ENCODE measurements at regions not wholly inside any gene's neighbourhood (a gene's known extent, or its start where the extent isn't known, plus 50 kb on each side); places are given as distances from the start of the nearest gene placed in this dataset.

DNA sequence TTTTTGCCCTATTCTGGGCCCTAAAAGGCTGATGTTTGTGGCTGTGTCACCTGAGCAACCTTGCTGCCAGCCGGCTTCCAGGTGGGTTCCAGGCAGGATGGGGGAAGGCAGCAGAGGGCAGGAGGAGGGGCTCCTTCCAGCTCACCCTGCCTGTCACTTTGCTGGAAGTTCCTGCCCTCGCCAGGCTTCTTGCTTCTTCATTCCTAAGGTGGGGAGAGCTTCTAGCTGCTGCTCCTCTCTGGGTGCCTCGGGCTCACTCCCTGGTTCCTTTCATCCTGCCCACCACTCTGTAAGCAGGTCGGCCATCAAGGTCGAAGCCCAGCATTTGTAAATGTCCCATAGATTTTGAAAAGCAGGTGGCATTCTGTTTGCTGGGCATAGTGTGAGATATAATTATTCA is 249.4 kb upstream of the HS6ST1 start:
- no peaks in the 10 kb centered on the region for H3K4me1 ChIP-seq (ENCODE audit: insufficient read depth, low read length)
- no peak overlapping the region for H2AFZ ChIP-seq (ENCODE audit: low read length)
- no peak for DNase-seq
- H4K20me1 ChIP-seq (ENCODE audit: low read length), result no peaks in the 10 kb centered on the region
- no peak for ATAC-seq
- H3F3A ChIP-seq (ENCODE audit: low read length, unreplicated experiment), result no peaks in the 10 kb centered on the region
- TF ChIP-seq CTCF (conservative IDR thresholded peaks at IDR 0.05; ENCODE audit: low read depth, low read length) (no peak), EZH2 (IDR thresholded peaks at IDR 0.05; ENCODE audit: low read length, unreplicated experiment) (no peak), EZH2phosphoT487 (IDR thresholded peaks at IDR 0.05; ENCODE audit: borderline replicate concordance, low read length) (no peak)
- BruUV-seq (replicated peaks), result no TSS peak
- H3K4me2 ChIP-seq (ENCODE audit: low read length), result no peak overlapping the region
- H3K27ac ChIP-seq (ENCODE audit: low read length), result no peak overlapping the region
- ChIA-PET CTCF (no interaction called here), POLR2A (ENCODE audit: unreplicated experiment) (no interaction called here)
- no peaks in the 10 kb centered on the region for H3K36me3 ChIP-seq (ENCODE audit: low read depth, low read length)
- H3K27me3 ChIP-seq (ENCODE audit: low read length), result peaks cover 32% of the 10 kb centered on the region
- no peaks in the 10 kb centered on the region for H3K79me2 ChIP-seq (ENCODE audit: low read length)
- H3K9me3 ChIP-seq (ENCODE audit: low read length), result no peaks in the 10 kb centered on the region
- intact Hi-C loops (cut with micrococcal nuclease), result no loop called here
- no peak overlapping the region for H3K4me3 ChIP-seq (ENCODE audit: low read length)
- no peaks in the 10 kb centered on the region for H3K9me2 ChIP-seq (replicated peaks; ENCODE audit: low read length)
- H3K9ac ChIP-seq (ENCODE audit: low read length), result no peak overlapping the region

GRCh38 chr2:128573116-128573515 is 254.4 kb upstream of the HS6ST1 start:
- ATAC-seq (no peak), DNase-seq (no peak)
- TF ChIP-seq EZH2 (IDR thresholded peaks at IDR 0.05; ENCODE audit: low read length, unreplicated experiment), result no peak
- no peak for TF ChIP-seq EZH2phosphoT487 (IDR thresholded peaks at IDR 0.05; ENCODE audit: borderline replicate concordance, low read length)
- no peak for TF ChIP-seq CTCF (conservative IDR thresholded peaks at IDR 0.05; ENCODE audit: low read depth, low read length)
- no peaks in the 10 kb centered on the region for H3K36me3 ChIP-seq (ENCODE audit: low read depth, low read length)
- H3K9ac ChIP-seq (ENCODE audit: low read length), result no peak overlapping the region
- BruUV-seq (replicated peaks), result no TSS peak
- H3K79me2 ChIP-seq (ENCODE audit: low read length), result no peaks in the 10 kb centered on the region
- no peaks in the 10 kb centered on the region for H3K9me3 ChIP-seq (ENCODE audit: low read length)
- intact Hi-C loops (cut with micrococcal nuclease), result no loop called here
- no peaks in the 10 kb centered on the region for H3K9me2 ChIP-seq (replicated peaks; ENCODE audit: low read length)
- CTCF ChIA-PET, result no interaction called here
- no peak overlapping the region for H3K4me3 ChIP-seq (ENCODE audit: low read length)
- POLR2A ChIA-PET (ENCODE audit: unreplicated experiment), result no interaction called here
- peaks cover 44% of the 10 kb centered on the region for H3K27me3 ChIP-seq (ENCODE audit: low read length)
- H3K4me1 ChIP-seq (ENCODE audit: insufficient read depth, low read length), result no peaks in the 10 kb centered on the region
- H3K27ac ChIP-seq (ENCODE audit: low read length), result no peak overlapping the region
- no peak overlapping the region for H2AFZ ChIP-seq (ENCODE audit: low read length)
- no peaks in the 10 kb centered on the region for H3F3A ChIP-seq (ENCODE audit: low read length, unreplicated experiment)
- H3K4me2 ChIP-seq (ENCODE audit: low read length), result no peak overlapping the region
- H4K20me1 ChIP-seq (ENCODE audit: low read length), result no peaks in the 10 kb centered on the region

DNA sequence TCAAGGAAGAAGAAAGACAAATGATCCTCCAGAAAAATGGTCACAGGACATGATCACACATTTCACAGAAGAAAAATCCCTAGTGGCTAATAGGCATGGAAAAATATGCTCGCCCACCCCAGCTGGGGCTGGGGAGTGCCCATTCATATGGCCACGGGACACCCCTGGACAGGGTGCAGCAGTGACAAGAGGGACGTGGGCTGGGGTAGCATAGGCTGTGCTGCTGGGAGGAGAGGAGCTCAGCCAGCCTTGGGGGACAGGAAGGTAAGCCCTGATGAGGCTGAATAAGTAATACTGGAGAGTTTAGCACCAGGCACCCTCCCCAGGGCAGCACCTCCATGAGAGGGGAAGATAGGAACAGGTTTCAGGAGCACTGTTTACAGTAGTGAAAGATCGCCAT is 254.9 kb upstream of the HS6ST1 start:
- H2AFZ ChIP-seq (ENCODE audit: low read length), result no peak overlapping the region
- H3K79me2 ChIP-seq (ENCODE audit: low read length), result no peaks in the 10 kb centered on the region
- DNase-seq (no peak), ATAC-seq (no peak)
- intact Hi-C loops (cut with micrococcal nuclease), result no loop called here
- H3K9me2 ChIP-seq (replicated peaks; ENCODE audit: low read length), result no peaks in the 10 kb centered on the region
- no peak overlapping the region for H3K9ac ChIP-seq (ENCODE audit: low read length)
- BruUV-seq (replicated peaks), result no TSS peak
- TF ChIP-seq EZH2 (IDR thresholded peaks at IDR 0.05; ENCODE audit: low read length, unreplicated experiment) (no peak), CTCF (conservative IDR thresholded peaks at IDR 0.05; ENCODE audit: low read depth, low read length) (no peak), EZH2phosphoT487 (IDR thresholded peaks at IDR 0.05; ENCODE audit: borderline replicate concordance, low read length) (no peak)
- H4K20me1 ChIP-seq (ENCODE audit: low read length), result no peaks in the 10 kb centered on the region
- POLR2A ChIA-PET (ENCODE audit: unreplicated experiment), result no interaction called here
- no peaks in the 10 kb centered on the region for H3K9me3 ChIP-seq (ENCODE audit: low read length)
- H3K4me1 ChIP-seq (ENCODE audit: insufficient read depth, low read length), result no peaks in the 10 kb centered on the region
- CTCF ChIA-PET, result no interaction called here
- peaks cover 44% of the 10 kb centered on the region for H3K27me3 ChIP-seq (ENCODE audit: low read length)
- no peaks in the 10 kb centered on the region for H3K36me3 ChIP-seq (ENCODE audit: low read depth, low read length)
- H3K27ac ChIP-seq (ENCODE audit: low read length), result no peak overlapping the region
- no peak overlapping the region for H3K4me3 ChIP-seq (ENCODE audit: low read length)
- no peak overlapping the region for H3K4me2 ChIP-seq (ENCODE audit: low read length)
- H3F3A ChIP-seq (ENCODE audit: low read length, unreplicated experiment), result no peaks in the 10 kb centered on the region
